ENCODE measurements at regions not wholly inside any gene's neighbourhood (a gene's known extent, or its start where the extent isn't known, plus 50 kb on each side); places are given as distances from the start of the nearest gene placed in this dataset.

DNA sequence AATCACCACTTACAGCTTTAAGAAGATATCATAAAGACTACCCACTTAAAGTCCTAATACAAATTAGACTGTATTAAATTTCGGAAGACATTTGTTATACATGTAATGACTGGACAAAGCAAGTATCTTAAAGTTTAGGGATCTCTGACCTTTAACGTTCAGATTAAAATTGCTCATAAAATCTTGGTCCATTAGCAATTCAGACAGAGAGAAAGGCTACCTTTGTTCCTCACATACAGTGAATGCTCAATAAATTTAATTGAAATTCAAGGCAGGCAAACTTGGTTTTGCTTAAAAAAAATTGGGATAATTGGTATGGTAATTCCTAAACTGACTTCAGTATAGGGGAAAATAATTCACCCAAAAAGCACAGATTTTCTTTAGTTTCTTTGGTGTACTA is 285.9 kb upstream of the EMCN start:
- Histone ChIP-seq H4K5ac (ENCODE audit: insufficient read length, low read depth, low read length) (no peak overlapping the region), H3K56ac (ENCODE audit: insufficient read length, low read depth, low read length) (no peak overlapping the region), H3K23me2 (ENCODE audit: insufficient read length, low read depth, low read length, poor library complexity, severe bottlenecking) (no peaks in the 10 kb centered on the region), H4K91ac (ENCODE audit: insufficient read length, low read depth, low read length) (no peak overlapping the region), H3K9ac (ENCODE audit: extremely low read depth, insufficient read length, low read length) (no peak overlapping the region), H2BK12ac (ENCODE audit: insufficient read length, low read depth, low read length) (no peak overlapping the region), H2BK5ac (ENCODE audit: insufficient read length, low read length) (no peak overlapping the region), H3K79me1 (ENCODE audit: insufficient read depth, low read depth, low read length, poor library complexity, severe bottlenecking) (no peaks in the 10 kb centered on the region), H2BK15ac (ENCODE audit: low read depth, low read length) (no peak overlapping the region), H3K9me3 (ENCODE audit: control insufficient read depth, low read depth, low read length) (no peaks in the 10 kb centered on the region), H3K14ac (ENCODE audit: insufficient read depth, low read length) (no peak overlapping the region), H3K4me1 (ENCODE audit: insufficient read depth, low read length) (no peaks in the 10 kb centered on the region; the same call in 1 of the 2 replicates), H3K27me3 (ENCODE audit: insufficient read depth, low read length) (no peaks in the 10 kb centered on the region), H2BK120ac (ENCODE audit: low read depth, low read length, poor library complexity, severe bottlenecking) (no peak overlapping the region), H4K8ac (replicated peaks; ENCODE audit: insufficient read length, low read depth, low read length) (no peak overlapping the region), H3K4ac (ENCODE audit: low read depth, low read length) (no peak overlapping the region), H2AK5ac (ENCODE audit: insufficient read length, low read length) (no peak overlapping the region), H2BK20ac (ENCODE audit: low read depth, low read length, poor library complexity, severe bottlenecking) (no peak overlapping the region), H3K4me2 (ENCODE audit: insufficient read depth, insufficient read length, low read length) (no peak overlapping the region), H3K18ac (ENCODE audit: insufficient read length, low read depth, low read length) (no peak overlapping the region), H4K20me1 (ENCODE audit: control insufficient read depth, insufficient read depth, insufficient read length) (no peaks in the 10 kb centered on the region), H3T11ph (ENCODE audit: low read length) (no peak overlapping the region), H3K79me2 (ENCODE audit: insufficient read depth, low read length) (no peaks in the 10 kb centered on the region), H2AFZ (ENCODE audit: low read length) (no peak overlapping the region), H3K23ac (ENCODE audit: insufficient read length, low read depth, low read length) (no peak overlapping the region), H3K27ac (ENCODE audit: insufficient read length, low read depth, low read length) (no peak overlapping the region)
- Mint-ChIP-seq H3K27me3 (ENCODE audit: low read depth) (no peaks in the 10 kb centered on the region; the same call in 1 of the 2 replicates), H3K9me3 (peaks cover 3 to 8% of the 10 kb centered on the region in 2 experiments; a peak in 4 of 5 replicates), H3K27ac (no peak overlapping the region), H3K4me1 (peaks cover 12 to 17% of the 10 kb centered on the region in 2 experiments), H3K36me3 (ENCODE audit: insufficient read depth in 1 of 3, low read depth in 3 of 3) (0 out of 7 replicates have a peak, but pooled peaks cover 0 to 11% (median 0%) of the 10 kb centered on the region in 3 experiments), H3K4me3 (no peak overlapping the region)
- WGBS (ENCODE audit: extremely low coverage, insufficient read length, low lambda C conversion rate): no CpG with 5 or more reads among the region's 2 CpGs
- DNase-seq: no peak
- TF ChIP-seq CTCF (conservative IDR thresholded peaks at IDR 0.05): no peak

Measured in H9 (cell line).